Endothelial cell (in vitro differentiated cells): ENCODE measurements at regions not wholly inside any gene's neighbourhood (a gene's known extent, or its start where the extent isn't known, plus 50 kb on each side); places are given as distances from the start of the nearest gene placed in this dataset.

Experiments
- DNase-seq: peaks from one replicate; pipeline ENCODE4 v3.0.0; 2021; ENCODE audit warnings: low spot score
- H3K27ac Mint-ChIP-seq: one replicate; pipeline ENCODE4 v1.8.0; 2021; ENCODE audit warnings: mixed read lengths, inconsistent platforms; ENCODE audit not compliant: unreplicated experiment
- H3K27me3 Mint-ChIP-seq: one replicate; pipeline ENCODE4 v1.8.0; 2021; ENCODE audit warnings: mild to moderate bottlenecking, moderate library complexity, mixed read lengths, inconsistent platforms; ENCODE audit not compliant: unreplicated experiment
- H3K36me3 Mint-ChIP-seq: one replicate; pipeline ENCODE4 v1.8.0; 2021; ENCODE audit warnings: mild to moderate bottlenecking, low read depth, mixed read lengths, inconsistent platforms; ENCODE audit not compliant: unreplicated experiment
- H3K4me1 Mint-ChIP-seq: one replicate; pipeline ENCODE4 v1.8.0; 2021; ENCODE audit warnings: mild to moderate bottlenecking, mixed read lengths, inconsistent platforms; ENCODE audit not compliant: unreplicated experiment
- H3K4me3 Mint-ChIP-seq: one replicate; pipeline ENCODE4 v1.8.0; 2021; ENCODE audit warnings: mild to moderate bottlenecking, mixed read lengths, inconsistent platforms; ENCODE audit not compliant: unreplicated experiment
- H3K9me3 Mint-ChIP-seq: one replicate; pipeline ENCODE4 v1.8.0; 2021; ENCODE audit warnings: mixed read lengths, inconsistent platforms; ENCODE audit not compliant: unreplicated experiment
- CTCF ChIP-seq: fragments of 200-600 bp; sonication (generic); IDR thresholded peaks from one replicate; pipeline ENCODE4 v1.5.0; 2021; ENCODE audit warnings: antibody characterized with exemption; ENCODE audit not compliant: unreplicated experiment

DNA sequence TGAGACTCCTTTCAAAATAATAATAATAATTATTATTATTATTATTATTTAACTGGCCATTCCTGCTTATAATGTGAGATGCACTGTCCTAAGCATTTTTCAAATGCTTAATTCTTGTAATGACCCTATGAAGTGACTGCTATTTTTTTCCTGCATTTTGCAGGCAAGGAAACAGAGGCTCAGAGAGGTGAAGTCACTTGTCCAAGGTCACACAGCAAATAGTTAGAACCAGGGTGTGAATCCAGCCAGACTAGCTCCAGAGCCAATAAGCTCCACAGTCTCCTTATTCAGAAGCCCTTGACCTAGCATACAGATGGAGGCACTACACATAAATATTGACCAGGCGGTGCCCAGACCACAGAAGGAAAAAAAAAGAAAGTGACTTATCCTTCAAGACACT is 77.5 kb upstream of the CACNA1A start:
- Mint-ChIP-seq H3K4me3 (no peak overlapping the region), H3K4me1 (no peaks in the 10 kb centered on the region), H3K36me3 (no peaks in the 10 kb centered on the region), H3K27ac (no peak overlapping the region), H3K27me3 (peaks cover 4% of the 10 kb centered on the region), H3K9me3 (no peaks in the 10 kb centered on the region)
- no peak for TF ChIP-seq CTCF
- no peak for DNase-seq

GRCh38 chr19:13583114-13583513 is 76.8 kb upstream of the CACNA1A start:
- no peak for TF ChIP-seq CTCF
- Mint-ChIP-seq H3K36me3 (no peaks in the 10 kb centered on the region), H3K4me3 (no peak overlapping the region), H3K27ac (no peak overlapping the region), H3K4me1 (no peaks in the 10 kb centered on the region), H3K9me3 (no peaks in the 10 kb centered on the region), H3K27me3 (peaks cover 4% of the 10 kb centered on the region)
- DNase-seq = no peak

DNA sequence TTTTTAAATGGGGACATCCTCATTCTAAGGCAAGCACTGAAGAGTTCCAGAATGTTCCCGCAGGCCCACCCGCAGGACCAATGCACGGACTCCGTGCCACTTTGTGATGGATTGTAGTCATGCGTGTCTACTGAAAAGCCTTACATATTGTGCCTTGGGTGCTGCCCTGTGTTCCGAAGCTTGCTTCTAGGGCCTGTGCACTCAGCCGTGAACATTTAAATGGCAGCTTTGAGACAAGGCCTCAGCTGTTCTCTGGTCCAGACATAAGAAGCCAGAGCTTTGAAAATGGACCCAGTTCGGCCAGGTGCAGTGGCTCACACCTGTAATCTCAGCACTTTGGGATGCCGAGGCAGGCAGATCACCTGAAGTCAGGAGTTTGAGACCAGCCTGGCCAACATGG is 75.3 kb upstream of the CACNA1A start:
- Mint-ChIP-seq H3K36me3 (no peaks in the 10 kb centered on the region), H3K27ac (no peak overlapping the region), H3K9me3 (no peaks in the 10 kb centered on the region), H3K4me1 (no peaks in the 10 kb centered on the region), H3K4me3 (no peak overlapping the region), H3K27me3 (peaks cover 4% of the 10 kb centered on the region)
- TF ChIP-seq CTCF = no peak
- no peak for DNase-seq

DNA sequence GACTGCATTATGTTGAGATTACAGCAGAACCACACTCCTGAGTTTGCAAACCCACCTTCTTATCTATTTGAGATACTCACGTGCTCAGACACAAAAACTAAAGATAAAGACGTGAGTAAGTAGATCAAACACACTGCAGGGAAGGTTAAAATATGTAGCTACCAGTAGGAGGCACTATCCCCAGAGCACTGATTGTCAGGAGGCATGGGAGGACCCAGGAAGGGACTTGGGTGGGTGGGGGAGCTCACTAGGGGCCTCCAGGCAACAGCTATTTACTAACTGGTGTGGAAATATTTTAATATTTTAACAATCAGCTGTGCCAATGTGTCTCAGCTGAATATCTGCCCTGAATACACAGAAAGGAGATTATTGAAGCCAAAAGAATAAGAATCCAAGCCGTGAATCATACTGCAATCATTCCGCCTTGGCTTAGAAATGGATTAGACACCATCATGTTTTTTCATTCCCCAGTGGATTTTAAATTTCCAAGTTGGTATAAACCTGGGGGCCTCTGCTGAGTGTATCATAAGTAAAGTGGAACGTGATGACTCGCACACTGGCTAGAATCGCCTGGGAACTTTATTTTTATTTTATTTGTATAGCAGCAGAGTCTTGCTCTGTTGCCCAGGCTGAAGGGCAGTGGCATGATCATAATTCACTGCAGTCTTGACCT is 73.2 kb upstream of the CACNA1A start:
- peaks cover 3% of the 10 kb centered on the region for H3K27me3 Mint-ChIP-seq
- no peaks in the 10 kb centered on the region for H3K36me3 Mint-ChIP-seq
- no peak for TF ChIP-seq CTCF
- H3K9me3 Mint-ChIP-seq = no peaks in the 10 kb centered on the region
- no peak overlapping the region for H3K27ac Mint-ChIP-seq
- no peak overlapping the region for H3K4me3 Mint-ChIP-seq
- DNase-seq = no peak
- no peaks in the 10 kb centered on the region for H3K4me1 Mint-ChIP-seq

DNA sequence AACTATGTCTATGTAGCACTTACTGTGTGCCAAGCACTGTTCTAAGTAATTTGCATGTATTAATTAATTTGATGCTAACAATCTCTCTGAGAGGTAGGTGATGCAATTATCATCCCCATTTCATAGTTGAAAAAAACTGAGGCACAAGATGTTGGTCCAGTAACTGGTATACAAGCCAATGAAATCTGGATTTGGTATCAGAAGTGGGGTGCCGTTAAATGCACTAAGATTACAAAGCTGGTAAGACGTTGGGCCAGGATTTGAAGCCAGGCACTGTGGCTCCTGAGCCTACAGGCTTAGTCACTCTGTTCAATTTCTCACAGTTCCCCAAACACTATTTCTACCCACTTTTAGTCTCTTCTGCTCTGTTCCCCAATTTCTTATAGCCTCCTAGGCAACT is 70.4 kb upstream of the CACNA1A start:
- no peak overlapping the region for H3K27ac Mint-ChIP-seq
- H3K4me1 Mint-ChIP-seq = no peaks in the 10 kb centered on the region
- no peaks in the 10 kb centered on the region for H3K9me3 Mint-ChIP-seq
- no peak for DNase-seq
- no peak for TF ChIP-seq CTCF
- H3K27me3 Mint-ChIP-seq = peaks cover 1% of the 10 kb centered on the region
- H3K36me3 Mint-ChIP-seq = no peaks in the 10 kb centered on the region
- no peak overlapping the region for H3K4me3 Mint-ChIP-seq
